ENCODE measurements at regions not wholly inside any gene's neighbourhood (a gene's known extent, or its start where the extent isn't known, plus 50 kb on each side); places are given as distances from the start of the nearest gene placed in this dataset.

- no peak for DNase-seq
Observed at GRCh38 chr16:85535352-85536072, 77.6 kb upstream of the GSE1 start.

GRCh38 chr16:85536073-85536410, 77.1 kb upstream of the GSE1 start:
- no peak for DNase-seq

- DNase-seq = no peak
Observed at GRCh38 chr16:85536411-85537330, 76.5 kb upstream of the GSE1 start.

DNA sequence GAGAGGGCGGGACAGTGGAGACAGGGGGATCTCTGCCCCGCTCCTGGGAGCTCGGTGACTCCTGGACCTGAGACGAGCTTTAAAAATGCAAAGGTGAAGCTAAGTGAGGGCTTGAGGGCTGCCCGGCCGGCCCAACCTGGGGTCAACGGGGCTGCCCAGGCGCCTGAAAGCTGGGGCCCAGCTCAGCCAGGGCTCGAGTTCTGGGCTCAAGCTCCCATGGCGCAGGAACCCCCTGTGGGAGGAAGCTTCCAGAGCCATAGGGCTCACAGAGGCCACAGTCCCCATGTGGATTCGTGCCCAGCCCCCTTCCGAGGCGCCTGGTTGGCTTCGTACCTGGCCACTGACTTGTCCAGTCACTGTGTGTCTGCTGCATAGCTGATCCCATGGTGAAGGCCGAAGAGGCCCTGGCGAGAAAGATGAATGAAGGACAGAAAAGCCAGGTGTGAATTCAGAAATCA, 75.8 kb upstream of the GSE1 start:
- no peak for DNase-seq

GRCh38 chr16:85537795-85538401, 75.2 kb upstream of the GSE1 start:
- DNase-seq = no peak

GRCh38 chr16:85539084-85539483, 74.0 kb upstream of the GSE1 start:
- no peak for DNase-seq

DNA sequence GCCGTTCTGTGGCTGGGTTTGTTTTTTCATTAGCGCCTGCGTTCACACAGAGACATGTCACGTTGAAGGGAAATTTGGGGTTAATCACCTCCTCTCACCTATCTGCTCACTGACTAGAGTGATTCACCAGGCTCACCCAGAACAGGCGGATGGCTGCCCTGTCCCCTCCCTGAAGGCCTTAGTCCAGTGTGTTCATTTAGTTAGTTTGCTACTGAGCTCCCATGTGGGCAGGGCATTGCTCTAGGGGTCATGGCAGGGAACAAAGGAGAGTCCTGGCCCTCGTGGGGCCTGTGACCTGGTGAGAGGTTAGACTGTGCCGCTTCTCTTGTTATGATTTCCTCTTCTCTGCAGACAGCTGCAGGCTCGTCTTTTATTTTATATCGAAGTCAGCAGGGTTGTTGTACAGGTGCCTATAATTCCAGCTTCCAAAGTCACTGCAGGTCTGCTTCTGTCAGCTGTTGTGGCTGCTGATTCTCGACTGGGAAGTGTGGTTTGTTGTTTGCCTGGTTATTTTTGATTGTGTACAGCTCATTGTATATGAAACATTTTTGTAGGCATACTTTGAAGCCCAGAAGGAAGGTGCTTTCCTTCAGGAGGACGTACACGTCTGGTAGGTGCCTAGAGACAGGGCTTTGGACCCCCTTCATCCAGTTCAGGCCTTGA, 73.4 kb upstream of the GSE1 start:
- DNase-seq = no peak

DNA sequence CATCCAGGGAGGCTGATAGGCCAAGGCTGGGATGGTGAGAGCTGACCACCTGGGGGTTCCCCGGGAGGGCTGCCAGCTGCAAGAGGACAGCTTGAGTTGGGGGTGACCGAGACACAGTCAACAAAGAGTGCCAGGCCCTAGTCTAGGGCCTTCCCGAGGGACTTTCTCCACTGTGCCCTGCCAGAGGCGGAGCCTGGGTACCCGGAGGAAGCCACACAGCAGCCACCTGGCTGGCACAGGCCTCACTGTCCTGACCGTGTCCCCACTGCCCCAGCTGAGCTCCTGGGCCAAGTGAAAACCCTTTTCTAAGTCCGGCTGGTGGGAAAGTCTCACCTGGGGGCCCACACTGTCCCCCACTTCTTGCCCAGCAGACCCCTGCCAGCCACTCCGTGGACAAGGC, 71.9 kb upstream of the GSE1 start:
- DNase-seq = no peak

DNA sequence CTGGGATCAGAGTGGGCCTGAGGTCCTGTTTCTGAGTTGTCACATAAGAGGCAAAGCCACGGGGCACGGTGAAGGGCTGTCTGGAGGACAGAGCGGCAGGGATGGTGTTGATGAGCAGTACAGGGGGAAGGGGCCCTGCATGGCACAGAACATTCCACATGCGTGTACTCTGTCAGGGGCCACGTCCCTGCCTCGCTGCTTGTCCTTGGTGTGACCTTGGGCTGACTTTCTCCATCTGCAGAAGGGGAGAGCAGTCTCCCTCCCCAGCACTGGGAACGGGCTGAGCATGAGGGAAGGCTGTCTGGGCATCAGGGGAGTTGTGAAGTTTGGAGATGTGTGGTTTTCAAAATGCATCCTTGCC, 71.5 kb upstream of the GSE1 start:
- no peak for DNase-seq

DNA sequence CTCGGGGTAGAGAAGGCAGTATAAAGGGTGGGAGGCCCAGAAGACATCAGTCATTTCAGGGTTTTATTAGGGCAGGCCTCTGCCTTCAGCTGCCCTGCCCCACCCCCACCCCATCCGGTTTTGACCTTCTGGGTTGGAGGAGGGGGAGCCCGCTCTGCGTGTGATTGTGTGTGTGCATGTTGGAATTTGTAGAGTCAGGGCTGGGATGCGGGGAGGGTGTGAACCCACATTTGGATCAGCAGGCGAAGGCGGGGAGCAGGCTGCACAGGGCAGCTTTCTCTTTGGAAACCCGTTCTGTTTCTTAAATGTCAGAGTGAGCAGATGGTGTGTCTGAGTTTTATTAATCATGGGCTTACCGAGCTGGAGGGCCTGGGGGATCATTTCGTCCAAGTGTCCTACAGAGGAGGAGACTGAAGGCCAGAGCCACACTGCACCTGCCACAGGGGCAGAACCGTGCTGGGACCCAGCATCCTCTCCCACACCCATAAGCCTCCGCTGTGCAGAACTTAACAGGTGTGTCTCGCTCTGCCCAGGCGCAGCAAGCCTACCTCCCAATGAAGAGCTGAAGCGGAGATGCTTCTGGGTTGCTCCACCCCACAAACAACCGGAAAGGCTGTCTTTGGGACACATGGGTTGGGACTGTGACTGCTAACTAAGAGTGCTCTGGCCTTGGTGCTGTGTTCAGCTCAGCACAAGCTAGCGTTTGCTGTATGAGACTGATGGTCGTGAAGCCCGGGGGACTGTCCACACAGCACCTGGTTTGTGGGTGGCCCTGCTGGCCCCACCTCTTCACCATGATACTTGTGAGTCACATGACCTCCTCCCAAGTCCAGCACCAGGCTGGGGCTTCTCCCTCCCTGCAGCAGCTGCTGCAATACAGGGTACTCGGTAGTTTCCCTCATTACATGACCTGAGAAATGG, 70.9 kb upstream of the GSE1 start:
- DNase-seq = no peak

GRCh38 chr16:85543536-85543935, 69.6 kb upstream of the GSE1 start:
- no peak for DNase-seq

DNA sequence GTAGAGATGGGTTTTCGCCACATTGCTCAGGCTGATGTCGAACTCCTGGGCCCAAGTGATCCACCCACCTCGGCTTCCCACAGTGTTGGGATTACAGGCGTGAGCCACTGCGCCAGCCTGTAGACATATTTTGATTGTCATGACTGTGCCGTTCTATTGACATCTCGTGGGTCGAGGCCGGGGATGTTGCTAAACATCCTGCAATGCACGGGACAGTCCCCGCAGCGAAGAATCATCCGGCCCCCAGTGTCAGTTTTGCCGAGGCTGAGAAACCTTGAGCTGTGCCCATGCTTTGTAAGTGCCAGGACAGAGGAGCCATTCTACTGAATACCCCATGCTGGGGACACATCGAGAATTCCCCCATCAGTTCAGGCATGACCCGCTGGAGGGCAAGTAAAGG, 69.1 kb upstream of the GSE1 start:
- no peak for DNase-seq

DNA sequence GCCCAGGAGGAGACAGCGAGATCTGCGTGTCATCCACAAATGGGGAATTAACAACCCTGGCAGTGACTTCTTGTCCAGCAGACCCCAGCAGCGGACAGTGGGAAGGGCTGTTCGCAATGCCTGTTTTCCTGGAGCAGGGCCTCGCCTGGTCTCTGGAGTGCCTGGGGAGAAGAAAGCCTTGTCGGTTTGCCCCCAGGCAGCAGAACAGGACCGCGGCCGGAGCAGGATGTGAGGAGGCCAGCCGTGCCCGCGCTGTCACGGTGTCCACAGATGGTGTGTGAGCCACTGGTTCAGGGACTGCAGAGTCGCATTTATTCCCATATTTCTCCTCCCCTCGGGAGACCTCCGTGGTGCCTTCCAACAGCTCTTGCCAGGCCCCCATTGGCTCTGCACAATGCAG, 68.5 kb upstream of the GSE1 start:
- DNase-seq = no peak

GRCh38 chr16:85545227-85545818, 67.8 kb upstream of the GSE1 start:
- DNase-seq = no peak

GRCh38 chr16:85546585-85547447, 66.3 kb upstream of the GSE1 start:
- DNase-seq = no peak

- DNase-seq = no peak
Observed at GRCh38 chr16:85548375-85548774, 64.7 kb upstream of the GSE1 start.

- no peak for DNase-seq
Observed at GRCh38 chr16:85549766-85550421, 63.2 kb upstream of the GSE1 start.

- no peak for DNase-seq
Observed at GRCh38 chr16:85550422-85550864, 62.7 kb upstream of the GSE1 start.

DNA sequence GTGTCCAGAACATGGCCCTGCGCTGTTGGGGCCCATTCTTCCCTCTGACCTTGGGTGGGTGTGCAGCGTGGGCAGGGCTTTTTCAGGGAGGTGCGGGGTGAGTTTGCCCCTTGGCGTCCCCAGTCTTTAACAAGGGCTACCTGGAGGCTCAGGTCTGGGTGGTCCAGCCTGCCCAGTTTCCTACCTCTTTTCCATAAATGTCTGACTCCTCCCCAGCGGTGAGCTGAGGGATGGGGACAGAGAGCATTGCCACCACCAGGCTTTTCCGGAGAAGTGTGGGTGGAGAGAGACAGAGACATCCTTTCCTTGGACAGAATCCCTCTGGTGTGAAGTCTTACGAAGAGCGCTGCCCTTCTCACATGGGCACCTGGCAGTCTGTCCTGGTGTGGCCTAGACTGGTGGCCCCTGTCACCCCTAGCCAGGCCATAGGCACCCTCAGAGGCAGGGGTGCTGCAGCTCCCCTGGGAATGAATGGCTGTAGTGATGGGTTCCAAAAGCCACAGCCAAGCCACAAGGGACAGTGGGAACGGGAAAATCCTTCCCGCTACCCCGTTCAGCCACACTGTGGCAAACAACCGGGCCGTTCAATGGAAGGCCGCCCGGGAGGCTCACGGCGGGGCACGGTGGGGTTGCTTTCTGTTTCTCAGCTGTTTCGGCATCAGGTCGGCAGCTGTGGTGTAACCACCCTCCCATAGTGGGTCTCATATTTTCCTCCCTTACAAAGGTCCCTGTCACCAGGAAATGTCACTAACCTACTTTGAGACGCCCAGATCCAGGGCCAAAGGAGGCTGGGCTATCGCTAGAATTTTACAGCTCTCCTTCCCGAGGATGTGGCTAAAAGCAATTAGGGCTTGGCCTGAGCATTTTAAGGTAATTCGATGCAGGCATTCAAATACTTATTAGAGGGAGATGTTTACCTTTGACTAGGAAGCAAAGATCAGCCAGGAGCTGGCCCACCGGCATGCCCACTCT, 61.9 kb upstream of the GSE1 start:
- DNase-seq = no peak

Measured in DMS79 (cell line).